Right hindlimb (tissue), 1 donor: ENCODE measurements at regions not wholly inside any gene's neighbourhood (a gene's known extent, or its start where the extent isn't known, plus 50 kb on each side); places are given as distances from the start of the nearest gene placed in this dataset.
"Not testable (repeated sequence)": the region's sequence is repeated elsewhere in the genome, so short reads cannot be mapped to it uniquely, and the experiment has no call there.

Source experiments
- DNase-seq: peaks from one replicate; pipeline ENCODE4 v3.0.0-alpha.2; 2018

- DNase-seq = no peak
Observed at GRCh38 chr3:158026236-158026635, 80.0 kb downstream of the SHOX2 start.

DNA sequence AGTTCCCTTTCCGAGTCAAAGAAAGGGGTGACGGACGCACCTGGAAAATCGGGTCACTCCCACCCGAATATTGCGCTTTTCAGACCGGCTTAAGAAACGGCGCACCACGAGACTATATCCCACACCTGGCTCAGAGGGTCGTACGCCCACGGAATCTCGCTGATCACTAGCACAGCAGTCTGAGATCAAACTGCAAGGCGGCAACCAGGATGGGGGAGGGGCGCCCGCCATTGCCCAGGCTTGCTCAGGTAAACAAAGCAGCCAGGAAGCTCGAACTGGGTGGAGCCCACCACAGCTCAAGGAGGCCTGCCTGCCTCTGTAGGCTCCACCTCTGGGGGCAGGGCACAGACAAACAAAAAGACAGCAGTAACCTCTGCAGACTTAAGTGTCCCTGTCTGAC is 86.3 kb downstream of the SHOX2 start:
- not testable (repeated sequence) for DNase-seq

DNA sequence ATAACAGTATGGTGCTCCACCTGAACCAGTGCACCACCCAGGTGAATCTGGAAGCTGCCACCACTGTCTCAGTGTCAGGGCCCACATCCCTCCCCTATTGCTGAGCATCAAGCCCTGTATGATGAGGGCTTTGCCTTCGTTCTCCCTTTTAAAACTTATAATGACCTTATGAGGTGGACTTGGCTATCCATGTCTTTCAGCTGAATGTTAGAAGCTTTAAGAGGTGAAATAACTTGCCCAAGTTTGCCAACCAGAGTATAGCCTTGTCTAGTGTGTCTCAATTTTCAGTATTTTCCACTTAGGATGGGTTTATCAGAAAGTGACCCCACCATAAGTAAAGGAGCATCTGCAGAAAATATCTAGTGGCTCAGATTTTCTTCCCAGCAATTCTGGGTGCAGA is 87.8 kb downstream of the SHOX2 start:
- DNase-seq = no peak

- no peak for DNase-seq
Observed at GRCh38 chr3:158012901-158013300, 93.3 kb downstream of the SHOX2 start.

- DNase-seq = no peak
Observed at GRCh38 chr3:158005391-158006100, 100.7 kb downstream of the SHOX2 start.

GRCh38 chr3:157999246-157999645 is 107.0 kb downstream of the SHOX2 start:
- no peak for DNase-seq

GRCh38 chr3:157982359-157982758 is 123.9 kb downstream of the SHOX2 start:
- no peak for DNase-seq

GRCh38 chr3:157981819-157982218 is 124.4 kb downstream of the SHOX2 start:
- no peak for DNase-seq

DNA sequence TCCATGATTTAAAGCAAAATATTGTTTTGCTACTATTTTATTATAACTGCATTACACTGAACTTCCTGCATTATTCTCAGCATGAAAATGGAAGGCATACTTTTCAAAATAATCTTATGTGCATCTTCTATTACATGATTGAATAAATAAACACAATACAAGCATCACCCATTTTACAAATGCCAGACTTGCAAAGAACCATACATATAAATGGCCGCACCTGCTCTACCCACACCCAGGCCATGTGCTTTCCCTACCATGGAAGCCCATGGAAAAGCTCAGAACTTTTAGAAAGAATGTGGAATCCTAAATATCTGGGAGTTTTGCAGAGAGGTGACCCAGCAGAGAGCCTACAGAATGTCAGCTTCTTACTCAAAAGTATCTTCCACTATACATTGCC is 127.2 kb downstream of the SHOX2 start:
- no peak for DNase-seq

GRCh38 chr3:157961665-157962064 is 144.6 kb downstream of the SHOX2 start:
- no peak for DNase-seq

DNA sequence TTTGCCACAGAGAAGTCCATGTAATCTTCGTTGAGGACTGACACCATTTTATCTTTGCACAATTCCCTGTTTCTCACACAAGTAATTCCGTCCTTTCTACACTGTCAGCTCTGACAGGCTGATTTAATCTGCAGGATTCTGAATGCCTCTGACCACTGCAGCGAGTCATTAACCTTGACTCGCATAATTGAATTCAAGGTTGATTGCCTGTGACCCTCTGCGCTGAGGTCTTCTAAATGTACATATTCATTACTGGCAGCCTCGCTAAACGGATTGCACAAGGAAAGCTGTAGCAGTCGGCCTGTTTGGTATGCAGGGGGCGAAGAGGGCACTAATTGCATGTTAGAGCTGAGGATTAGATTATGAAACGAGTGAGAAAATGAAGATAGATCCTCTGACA is 147.8 kb downstream of the SHOX2 start:
- DNase-seq = no peak

DNA sequence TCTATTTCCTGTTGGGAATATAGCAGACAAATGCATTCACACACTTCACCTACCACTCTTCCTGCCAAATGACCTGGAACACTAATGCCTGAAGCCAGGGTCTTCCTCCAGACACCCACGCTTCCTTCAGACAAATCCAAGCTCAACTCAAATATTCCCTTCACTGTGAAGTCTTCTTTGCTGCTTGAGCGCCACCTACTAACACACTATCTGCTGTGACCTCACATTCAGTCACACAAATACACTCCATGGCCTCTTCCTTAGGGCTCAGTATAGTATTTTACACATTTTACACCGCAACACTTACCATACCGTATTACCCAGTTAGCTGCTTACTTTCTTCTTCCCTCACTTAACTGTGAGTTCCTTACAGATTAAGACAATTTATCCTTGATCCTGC is 149.4 kb downstream of the SHOX2 start:
- no peak for DNase-seq

- no peak for DNase-seq
Observed at GRCh38 chr3:157956176-157956575, 150.0 kb downstream of the SHOX2 start.

- DNase-seq = no peak
Observed at GRCh38 chr3:157953565-157953964, 152.7 kb downstream of the SHOX2 start.

DNA sequence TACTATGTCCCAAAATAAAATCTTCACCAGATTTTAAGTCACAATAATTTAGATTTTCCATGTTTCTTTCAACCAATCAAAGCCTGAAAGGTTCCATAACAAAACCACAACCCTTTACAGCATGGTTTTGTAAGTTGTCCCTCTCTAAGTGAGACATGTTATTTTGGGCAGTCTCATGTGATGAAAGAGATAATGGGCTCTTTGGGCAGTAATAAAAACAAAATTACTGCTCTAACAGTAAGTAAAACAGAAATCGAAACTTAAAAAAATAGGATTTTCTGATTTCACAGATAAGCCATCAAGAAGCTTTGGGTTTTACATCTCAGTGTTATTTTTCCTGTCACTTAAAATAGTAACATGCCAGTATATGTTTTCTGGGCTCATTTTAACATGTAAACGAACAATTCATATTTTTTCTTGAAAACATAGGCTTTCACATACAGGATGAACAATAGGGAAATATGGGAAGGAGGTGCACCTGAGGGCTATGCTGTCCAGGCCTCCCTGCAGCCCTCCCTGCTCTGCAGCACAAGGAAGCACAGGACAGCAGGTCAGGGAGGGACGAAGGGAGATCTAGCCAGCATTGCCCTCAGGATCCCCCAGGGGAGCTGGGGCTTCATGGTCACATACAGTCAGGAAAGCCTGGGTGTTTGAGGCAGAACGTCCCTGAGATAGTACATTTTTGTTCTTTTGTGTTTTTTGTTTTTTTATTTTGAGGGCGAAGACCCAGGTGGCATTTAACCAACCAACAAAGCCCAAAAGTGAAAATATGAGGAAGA is 157.4 kb downstream of the SHOX2 start:
- no peak for DNase-seq

DNA sequence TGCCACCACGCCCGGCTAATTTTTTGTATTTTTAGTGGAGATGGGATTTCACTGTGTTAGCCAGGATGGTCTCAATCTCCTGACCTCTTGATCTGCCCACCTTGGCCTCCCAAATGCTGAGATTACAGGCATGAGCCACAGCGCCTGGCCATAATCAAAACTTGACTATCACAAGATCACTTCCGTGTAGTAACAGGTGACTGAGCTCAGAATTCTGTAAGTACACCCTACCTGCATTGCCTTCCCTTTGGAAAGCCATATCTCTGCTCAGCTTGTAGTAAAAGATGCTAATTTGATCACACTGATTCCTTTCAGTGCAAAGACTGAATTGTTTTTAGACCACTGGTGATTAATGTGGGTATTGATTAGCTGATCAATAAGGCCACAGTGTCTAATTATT is 167.1 kb downstream of the SHOX2 start:
- no peak for DNase-seq

DNA sequence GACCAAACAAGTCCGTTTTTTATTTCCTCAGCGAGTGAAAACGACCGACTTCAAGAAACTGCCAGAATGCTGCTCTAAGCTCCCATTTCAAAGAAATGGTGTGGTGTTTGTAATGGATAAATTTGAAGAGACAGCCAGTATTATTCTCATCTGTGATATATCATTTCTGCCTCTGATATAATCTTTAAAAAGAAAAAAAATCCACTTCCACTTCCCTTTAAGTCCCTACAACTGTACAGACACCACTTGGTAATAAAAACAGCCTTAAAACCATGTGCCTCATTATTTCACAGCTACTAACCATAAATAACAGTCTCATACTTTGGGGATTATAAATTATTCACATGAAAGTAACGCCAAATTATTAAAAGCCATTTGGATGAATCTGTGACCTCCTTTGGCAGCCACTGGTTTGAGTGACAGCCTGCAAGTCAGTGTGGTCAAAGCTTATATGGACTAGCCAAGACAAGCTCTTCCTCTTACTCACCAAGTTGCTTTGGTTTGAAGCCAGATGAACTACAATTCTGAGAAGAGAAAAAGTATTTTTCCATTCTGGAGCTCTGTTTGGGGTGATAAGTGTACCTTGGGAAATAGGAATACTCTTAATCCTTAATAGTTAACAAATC is 168.0 kb downstream of the SHOX2 start:
- DNase-seq = peak; percentile 31

DNA sequence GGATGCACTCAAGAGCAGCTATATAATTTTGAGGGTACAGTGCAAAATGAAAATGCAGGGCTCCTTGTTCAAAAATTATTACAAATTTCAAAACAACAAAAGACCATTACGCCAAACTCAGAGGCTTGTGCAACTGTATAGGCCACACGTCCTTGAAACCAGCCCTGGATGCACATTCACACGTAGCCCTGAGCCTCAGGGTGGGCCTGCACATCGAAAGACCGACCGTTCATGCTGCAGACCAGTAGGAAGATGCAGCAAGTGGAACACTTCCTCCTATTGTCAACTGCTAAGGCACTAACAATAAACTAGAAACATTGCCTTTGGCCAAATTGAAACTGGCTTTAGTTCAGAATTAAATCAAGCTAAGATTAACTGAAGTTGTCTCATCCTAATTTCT is 174.7 kb downstream of the SHOX2 start:
- DNase-seq = no peak

GRCh38 chr3:157930000-157930780 is 176.0 kb downstream of the SHOX2 start:
- DNase-seq = no peak

- DNase-seq = no peak
Observed at GRCh38 chr3:157926822-157927221, 179.4 kb downstream of the SHOX2 start.

GRCh38 chr3:157922614-157923013 is 183.6 kb downstream of the SHOX2 start:
- DNase-seq = no peak

DNA sequence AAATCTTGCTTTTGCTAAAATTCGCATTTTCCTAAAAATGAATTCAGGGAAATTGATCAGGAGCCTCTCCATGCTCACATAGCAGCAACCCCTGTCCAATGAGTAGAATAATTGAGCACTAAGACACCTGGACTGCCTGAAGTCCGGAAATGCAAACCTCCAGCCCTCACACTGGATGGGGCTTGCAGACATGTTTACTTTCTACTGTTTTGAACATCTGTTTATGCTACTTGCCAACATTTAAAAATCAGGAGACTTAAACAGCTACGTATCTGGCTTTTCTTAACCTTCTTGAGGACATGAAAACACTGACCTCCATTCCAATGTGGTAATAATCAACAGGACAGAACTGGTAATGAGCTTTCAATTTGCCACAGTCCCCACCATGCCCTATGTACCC is 184.4 kb downstream of the SHOX2 start:
- peak; percentile 33 for DNase-seq
